HepG2 (cell line): ENCODE measurements at regions not wholly inside any gene's neighbourhood (a gene's known extent, or its start where the extent isn't known, plus 50 kb on each side); places are given as distances from the start of the nearest gene placed in this dataset.
"Not testable (repeated sequence)": the region's sequence is repeated elsewhere in the genome, so short reads cannot be mapped to it uniquely, and the experiment has no call there.

ENCODE experiments used
- CEBPB ChIP-seq: IDR thresholded peaks from 2 replicates; pipeline ENCODE4 v1.6.1; 2011; ENCODE audit warnings: low read depth, low read length, improper control_type of control experiment, borderline replicate concordance
- CTCF ChIP-seq: sonication (generic); formaldehyde crosslinking; IDR thresholded peaks from 2 replicates; pipeline ENCODE4 v1.5.0; 2020; ENCODE audit warnings: mild to moderate bottlenecking, missing genetic modification reagents, moderate library complexity
- NCOA2 ChIP-seq: sonication (generic); formaldehyde crosslinking; IDR thresholded peaks from 2 replicates; pipeline ENCODE4 v1.8.0; 2022; ENCODE audit warnings: inconsistent platforms
- SP1 ChIP-seq, 2 experiments: fragments of 450-650 bp in 1 of 2; sonication (generic) in 1 of 2; formaldehyde crosslinking in 1 of 2; IDR thresholded peaks; 2 replicates each; pipeline versions ENCODE4 v1.4.0 to v1.6.1; 2016 to 2020; ENCODE audit warnings: missing genetic modification reagents in 1 of 2

GRCh38 chrY:19580990-19581389 lies 163.5 kb downstream of the KDM5D start:
- not testable (repeated sequence) for TF ChIP-seq SP1 (IDR thresholded peaks at IDR 0.05); SP1 (CRISPR knock-in tag; IDR thresholded peaks at IDR 0.05); CTCF (CRISPR knock-in tag); NCOA2; CEBPB
